SK-N-SH (cell line): ENCODE measurements at regions not wholly inside any gene's neighbourhood (a gene's known extent, or its start where the extent isn't known, plus 50 kb on each side); places are given as distances from the start of the nearest gene placed in this dataset.

ENCODE experiments used
- CTCF ChIA-PET: fragments of 300-600, 350-600 bp; formaldehyde crosslinking; extraction: SDS; loops from one replicate; lab custom pipeline; 2021; lab: Yijun Ruan, JAX
- POLR2A ChIA-PET: fragments of 350-600 bp; sonication (Branson Sonifier 250); formaldehyde crosslinking; extraction: SDS; loops from one replicate; lab custom pipeline; 2020; ENCODE audit warnings: antibody characterized with exemption, inconsistent platforms; lab: Yijun Ruan, JAX
- DNase-seq: peaks from one replicate; pipeline ENCODE4 v3.0.0; 2012
- H2AFZ ChIP-seq: fragments of 200-600 bp; sonication (generic); 2 replicates; pipeline ENCODE4 v1.8.1; 2016; ENCODE audit warnings: antibody characterized with exemption, mild to moderate bottlenecking, low read depth
- H3F3A ChIP-seq: fragments of 200-600 bp; sonication (generic); replicated peaks from 2 replicates; pipeline ENCODE3; 2016; ENCODE audit warnings: antibody characterized with exemption, mild to moderate bottlenecking; ENCODE audit not compliant: insufficient read depth
- H3K27ac ChIP-seq, 2 experiments: fragments of 200-500 bp in 1 of 2; fragments of 200-600 bp in 1 of 2; sonication (Bioruptor generic) in 1 of 2; sonication (generic), shearing (Covaris generic) in 1 of 2; 2 replicates each; pipeline versions ENCODE4 v1.5.1 to v1.6.1; 2014 to 2016; ENCODE audit warnings: low read depth in 2 of 2, inconsistent platforms in 1 of 2, low read length in 1 of 2, mild to moderate bottlenecking in 1 of 2, mixed read lengths in 1 of 2
- H3K27me3 ChIP-seq: fragments of 200-600 bp; sonication (generic), shearing (Covaris generic); 2 replicates; pipeline ENCODE4 v1.6.1; 2016; ENCODE audit warnings: mixed run types; ENCODE audit not compliant: insufficient read depth
- H3K36me3 ChIP-seq, 2 experiments: fragments of 200-500 bp in 1 of 2; fragments of 200-600 bp in 1 of 2; sonication (Bioruptor generic) in 1 of 2; sonication (generic) in 1 of 2; replicated peaks in 1 of 2; 2 replicates each; pipeline versions ENCODE3 to v1.5.1; 2014 to 2016; ENCODE audit warnings: low read length in 1 of 2, mild to moderate bottlenecking in 1 of 2; ENCODE audit not compliant: insufficient read depth in 2 of 2, control insufficient read depth in 1 of 2
- H3K4me1 ChIP-seq, 2 experiments: fragments of 200-500 bp in 1 of 2; fragments of 200-600 bp in 1 of 2; sonication (Bioruptor generic) in 1 of 2; sonication (generic), shearing (Covaris generic) in 1 of 2; 2 replicates each; pipeline versions ENCODE4 v1.5.1 to v1.6.1; 2014 to 2016; ENCODE audit warnings: low read depth in 1 of 2, low read length in 1 of 2, mixed run types in 1 of 2; ENCODE audit not compliant: insufficient read depth in 2 of 2, control insufficient read depth in 1 of 2
- H3K4me2 ChIP-seq: fragments of 200-600 bp; sonication (generic), shearing (Covaris generic); 2 replicates; pipeline ENCODE4 v1.6.1; 2017; ENCODE audit warnings: mixed run types
- H3K4me3 ChIP-seq, 2 experiments: fragments of 200-500 bp in 1 of 2; fragments of 200-600 bp in 1 of 2; sonication (Bioruptor generic) in 1 of 2; sonication (generic), shearing (Covaris generic) in 1 of 2; 2 replicates each; pipeline versions ENCODE4 v1.5.1 to v1.8.1; 2014 to 2016; ENCODE audit warnings: low read depth in 2 of 2, inconsistent platforms in 1 of 2, low read length in 1 of 2, mild to moderate bottlenecking in 1 of 2, mixed read lengths in 1 of 2, moderate library complexity in 1 of 2
- H3K79me2 ChIP-seq: fragments of 200-600 bp; sonication (generic); 2 replicates; pipeline ENCODE4 v1.8.1; 2017; ENCODE audit warnings: mild to moderate bottlenecking; ENCODE audit not compliant: insufficient read depth
- H3K9ac ChIP-seq: fragments of 200-600 bp; sonication (generic); 2 replicates; pipeline ENCODE4 v1.6.1; 2017; ENCODE audit warnings: mixed run types
- H3K9me2 ChIP-seq: fragments of 200-600 bp; sonication (generic); 2 replicates; pipeline ENCODE4 v1.6.1; 2017; ENCODE audit warnings: mixed run types
- H3K9me3 ChIP-seq: fragments of 200-600 bp; sonication (generic); 2 replicates; pipeline ENCODE4 v1.6.1; 2017; ENCODE audit warnings: mixed run types, mild to moderate bottlenecking, moderate library complexity
- H4K20me1 ChIP-seq: fragments of 200-600 bp; sonication (generic); 2 replicates; pipeline ENCODE4 v1.6.1; 2017; ENCODE audit warnings: mild to moderate bottlenecking, mixed run types; ENCODE audit not compliant: insufficient read depth
- CHD2 ChIP-seq: fragments of 150-350 bp; IDR thresholded peaks from 2 replicates; pipeline ENCODE4 v1.6.1; 2018; ENCODE audit warnings: low read length; ENCODE audit not compliant: partially characterized antibody
- EP300 ChIP-seq, 2 experiments: IDR thresholded peaks; 2 replicates each; pipeline versions ENCODE4 v1.4.0 to v1.6.1; 2012; ENCODE audit warnings: borderline replicate concordance in 1 of 2, low read depth in 1 of 2, low read length in 1 of 2
- EZH2phosphoT487 ChIP-seq: fragments of 200-600 bp; sonication (generic); IDR thresholded peaks from 2 replicates; pipeline ENCODE4 v1.6.1; 2017; ENCODE audit warnings: low read depth, mixed run types, mild to moderate bottlenecking, antibody characterized with exemption, moderate library complexity, borderline replicate concordance
- FOXJ3 ChIP-seq: sonication (generic); formaldehyde crosslinking; IDR thresholded peaks from 2 replicates; pipeline ENCODE4 v1.5.1; 2020; ENCODE audit warnings: mild to moderate bottlenecking, missing genetic modification reagents
- FOXM1 ChIP-seq: IDR thresholded peaks from 2 replicates; pipeline ENCODE4 v1.4.0; 2012; ENCODE audit warnings: low read depth, mild to moderate bottlenecking
- GABPA ChIP-seq: IDR thresholded peaks from 2 replicates; pipeline ENCODE4 v1.4.0; 2012; ENCODE audit warnings: low read depth, mild to moderate bottlenecking
- GATA2 ChIP-seq: sonication (generic); formaldehyde crosslinking; IDR thresholded peaks from 2 replicates; pipeline ENCODE4 v1.5.0; 2020; ENCODE audit warnings: mild to moderate bottlenecking, missing genetic modification reagents
- IRF3 ChIP-seq: fragments of 150-350 bp; IDR thresholded peaks from 2 replicates; pipeline ENCODE4 v1.6.1; 2016; ENCODE audit warnings: mild to moderate bottlenecking, low read depth, low read length
- JUND ChIP-seq: IDR thresholded peaks from 2 replicates; pipeline ENCODE4 v1.4.0; 2012
- MXI1 ChIP-seq: IDR thresholded peaks from 2 replicates; pipeline ENCODE4 v1.6.1; 2012; ENCODE audit warnings: mild to moderate bottlenecking, low read depth, low read length, improper control_type of control experiment
- RCOR1 ChIP-seq: fragments of 150-350 bp; IDR thresholded peaks from 2 replicates; pipeline ENCODE4 v1.6.1; 2017; ENCODE audit warnings: antibody characterized with exemption, low read length
- RXRA ChIP-seq: IDR thresholded peaks from 2 replicates; pipeline ENCODE4 v1.4.0; 2012; ENCODE audit warnings: low read depth, mild to moderate bottlenecking, borderline replicate concordance
- SIN3A ChIP-seq: IDR thresholded peaks from 2 replicates; pipeline ENCODE4 v1.6.1; 2012; ENCODE audit warnings: low read depth, mild to moderate bottlenecking, low read length, moderate library complexity, borderline replicate concordance
- TAF1 ChIP-seq: IDR thresholded peaks from 2 replicates; pipeline ENCODE4 v1.6.1; 2012; ENCODE audit warnings: low read depth, mild to moderate bottlenecking, low read length, moderate library complexity, borderline replicate concordance
- TCF12 ChIP-seq: IDR thresholded peaks from 2 replicates; pipeline ENCODE4 v1.4.0; 2012
- YY1 ChIP-seq: IDR thresholded peaks from 2 replicates; pipeline ENCODE4 v1.4.0; 2012; ENCODE audit warnings: low read depth, mild to moderate bottlenecking
- WGBS: methylation state at CpG from one replicate; pipeline ENCODE4 v1.1.6; 2017; ENCODE audit warnings: low lambda C conversion rate; 5-methylcytosine and 5-hydroxymethylcytosine counted together
- TF ChIP-seq, protein P1 (sequence below): IDR thresholded peaks from 2 replicates; pipeline ENCODE4; 2012
- TF ChIP-seq, protein P2 (sequence below): fragments of 150-350 bp; IDR thresholded peaks from 2 replicates; pipeline ENCODE4 v1.6.1; 2017; ENCODE audit warnings: antibody characterized with exemption, low read length, low read depth, borderline replicate concordance
- TF ChIP-seq, protein P3 (sequence below): fragments of 200-600 bp; sonication (generic); IDR thresholded peaks from 2 replicates; pipeline ENCODE4 v1.6.1; 2017; ENCODE audit warnings: antibody characterized with exemption, mild to moderate bottlenecking, moderate library complexity

- Histone ChIP-seq H3K9ac (no peak overlapping the region), H3F3A (no peaks in the 10 kb centered on the region), H3K4me2 (no peak overlapping the region), H3K36me3 (no peaks in the 10 kb centered on the region), H3K9me2 (no peaks in the 10 kb centered on the region), H3K27ac (no peak overlapping the region), H3K9me3 (no peaks in the 10 kb centered on the region), H3K79me2 (no peaks in the 10 kb centered on the region), H3K4me1 (no peaks in the 10 kb centered on the region), H4K20me1 (no peaks in the 10 kb centered on the region), H3K27me3 (no peaks in the 10 kb centered on the region; the same call in 1 of the 2 replicates), H2AFZ (no peak overlapping the region), H3K4me3 (no peak overlapping the region)
- DNase-seq, result no peak
- 4% methylated on average over 4 of the region's 4 CpGs for WGBS
- POLR2A ChIA-PET, result no interaction called here
- CTCF ChIA-PET, result no interaction called here
- TF ChIP-seq, protein P1, sequence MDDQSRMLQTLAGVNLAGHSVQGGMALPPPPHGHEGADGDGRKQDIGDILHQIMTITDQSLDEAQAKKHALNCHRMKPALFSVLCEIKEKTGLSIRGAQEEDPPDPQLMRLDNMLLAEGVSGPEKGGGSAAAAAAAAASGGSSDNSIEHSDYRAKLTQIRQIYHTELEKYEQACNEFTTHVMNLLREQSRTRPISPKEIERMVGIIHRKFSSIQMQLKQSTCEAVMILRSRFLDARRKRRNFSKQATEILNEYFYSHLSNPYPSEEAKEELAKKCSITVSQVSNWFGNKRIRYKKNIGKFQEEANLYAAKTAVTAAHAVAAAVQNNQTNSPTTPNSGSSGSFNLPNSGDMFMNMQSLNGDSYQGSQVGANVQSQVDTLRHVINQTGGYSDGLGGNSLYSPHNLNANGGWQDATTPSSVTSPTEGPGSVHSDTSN, result no peak
- TF ChIP-seq MXI1 (no peak), FOXM1 (no peak), GABPA (no peak), RCOR1 (no peak), SIN3A (no peak), EP300 (IDR thresholded peaks at IDR 0.05; ENCODE audit: borderline replicate concordance in 1 of 2, low read depth in 1 of 2, low read length in 1 of 2) (no peak), FOXJ3 (CRISPR knock-in tag) (no peak), TAF1 (no peak), IRF3 (no peak), EZH2phosphoT487 (no peak), CHD2 (no peak), YY1 (no peak), GATA2 (CRISPR knock-in tag) (no peak), RXRA (no peak), JUND (no peak), TCF12 (no peak)
- TF ChIP-seq, protein P2, sequence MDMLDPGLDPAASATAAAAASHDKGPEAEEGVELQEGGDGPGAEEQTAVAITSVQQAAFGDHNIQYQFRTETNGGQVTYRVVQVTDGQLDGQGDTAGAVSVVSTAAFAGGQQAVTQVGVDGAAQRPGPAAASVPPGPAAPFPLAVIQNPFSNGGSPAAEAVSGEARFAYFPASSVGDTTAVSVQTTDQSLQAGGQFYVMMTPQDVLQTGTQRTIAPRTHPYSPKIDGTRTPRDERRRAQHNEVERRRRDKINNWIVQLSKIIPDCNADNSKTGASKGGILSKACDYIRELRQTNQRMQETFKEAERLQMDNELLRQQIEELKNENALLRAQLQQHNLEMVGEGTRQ, result no peak
- TF ChIP-seq, protein P3, sequence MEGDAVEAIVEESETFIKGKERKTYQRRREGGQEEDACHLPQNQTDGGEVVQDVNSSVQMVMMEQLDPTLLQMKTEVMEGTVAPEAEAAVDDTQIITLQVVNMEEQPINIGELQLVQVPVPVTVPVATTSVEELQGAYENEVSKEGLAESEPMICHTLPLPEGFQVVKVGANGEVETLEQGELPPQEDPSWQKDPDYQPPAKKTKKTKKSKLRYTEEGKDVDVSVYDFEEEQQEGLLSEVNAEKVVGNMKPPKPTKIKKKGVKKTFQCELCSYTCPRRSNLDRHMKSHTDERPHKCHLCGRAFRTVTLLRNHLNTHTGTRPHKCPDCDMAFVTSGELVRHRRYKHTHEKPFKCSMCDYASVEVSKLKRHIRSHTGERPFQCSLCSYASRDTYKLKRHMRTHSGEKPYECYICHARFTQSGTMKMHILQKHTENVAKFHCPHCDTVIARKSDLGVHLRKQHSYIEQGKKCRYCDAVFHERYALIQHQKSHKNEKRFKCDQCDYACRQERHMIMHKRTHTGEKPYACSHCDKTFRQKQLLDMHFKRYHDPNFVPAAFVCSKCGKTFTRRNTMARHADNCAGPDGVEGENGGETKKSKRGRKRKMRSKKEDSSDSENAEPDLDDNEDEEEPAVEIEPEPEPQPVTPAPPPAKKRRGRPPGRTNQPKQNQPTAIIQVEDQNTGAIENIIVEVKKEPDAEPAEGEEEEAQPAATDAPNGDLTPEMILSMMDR, result no peak
These were observed 156.5 kb downstream of the AIPL1 start for GRCh38 chr17:6278376-6278775.
